ENCODE measurements at regions not wholly inside any gene's neighbourhood (a gene's known extent, or its start where the extent isn't known, plus 50 kb on each side); places are given as distances from the start of the nearest gene placed in this dataset.

GRCh38 chr12:104877103-104877705 lies 80.9 kb downstream of the SLC41A2 start:
- TF ChIP-seq CTCF (IDR thresholded peaks at IDR 0.05): peak; percentile 48 to 86 (median 74)
- Histone ChIP-seq H3K27ac (no peak overlapping the region), H3K9me3 (peaks cover 0 to 5% (median 0%) of the 10 kb centered on the region in 11 donors), H3K4me1 (peaks cover 0 to 5% (median 0%) of the 10 kb centered on the region in 9 donors), H3K36me3 (no peaks in the 10 kb centered on the region), H3K27me3 (no peaks in the 10 kb centered on the region), H3K4me3 (no peak overlapping the region)
- ATAC-seq (peak in 6 of 8 donors; percentile 57 to 78 (median 70)), DNase-seq (peak; percentile 23 to 51)
- 46 to 69% methylated on average over 3 of the region's 3 CpGs for WGBS, 2 donors
- intact Hi-C loops (cut with DNase I): loop anchor here (1.0 to 10.0 kb wide), 10 partner anchors 142 to 682 kb away; partner anchors contain the start of gene CHST11 (in 1 of the 10)

- H3K9me3 ChIP-seq: no peaks in the 10 kb centered on the region
- H3K36me3 ChIP-seq: no peaks in the 10 kb centered on the region
- peaks cover 0 to 5% (median 0%) of the 10 kb centered on the region in 9 donors for H3K4me1 ChIP-seq
- 78 to 84% methylated on average over 2 of the region's 2 CpGs for WGBS, 2 donors
- H3K27ac ChIP-seq: no peak overlapping the region
- ATAC-seq: no peak
- no peak for DNase-seq
- H3K4me3 ChIP-seq: no peak overlapping the region
- no peaks in the 10 kb centered on the region for H3K27me3 ChIP-seq
- no peak for TF ChIP-seq CTCF (IDR thresholded peaks at IDR 0.05)
- intact Hi-C loops (cut with DNase I): loop anchor here in 6 of 10 donors (5.0 to 10.0 kb wide), 7 partner anchors 139 to 679 kb away; partner anchors contain the start of gene CHST11 (in 2 of the 6)
Observed at GRCh38 chr12:104873374-104873773, 84.7 kb downstream of the SLC41A2 start.

GRCh38 chr12:104870797-104871196 lies 87.3 kb downstream of the SLC41A2 start:
- no peak for ATAC-seq
- no peak for TF ChIP-seq CTCF (IDR thresholded peaks at IDR 0.05)
- 90 to 93% methylated on average over 1 of the region's 1 CpG for WGBS, 2 donors
- H3K4me1 ChIP-seq: peaks cover 0 to 9% (median 0%) of the 10 kb centered on the region in 9 donors
- H3K27me3 ChIP-seq: no peaks in the 10 kb centered on the region
- H3K27ac ChIP-seq: no peak overlapping the region
- no peaks in the 10 kb centered on the region for H3K9me3 ChIP-seq
- no peak overlapping the region for H3K4me3 ChIP-seq
- DNase-seq: no peak
- H3K36me3 ChIP-seq: no peaks in the 10 kb centered on the region
- intact Hi-C loops (cut with DNase I): loop anchor here in 6 of 10 donors (5.0 to 10.0 kb wide), 7 partner anchors 136 to 676 kb away; partner anchors contain the start of gene CHST11 (in 2 of the 6)

DNA sequence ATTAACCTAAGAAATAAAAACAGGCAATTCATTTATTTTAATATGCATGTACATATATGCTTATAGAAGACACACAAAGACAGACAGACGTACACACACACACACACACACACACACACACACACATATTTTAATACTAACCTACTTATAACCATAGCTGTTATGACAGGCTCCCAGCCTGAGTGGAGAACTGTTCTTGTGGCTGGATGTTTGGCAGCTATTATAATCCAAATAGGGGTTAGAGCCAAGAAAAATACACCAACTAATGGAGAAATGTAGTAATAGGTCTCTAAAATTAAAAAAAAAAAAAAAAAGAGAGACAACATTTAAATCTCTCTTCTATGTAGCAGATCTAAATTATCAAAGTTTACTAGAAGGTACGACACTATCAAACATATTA lies 91.8 kb downstream of the SLC41A2 start:
- H3K9me3 ChIP-seq: no peaks in the 10 kb centered on the region
- H3K36me3 ChIP-seq: no peaks in the 10 kb centered on the region
- peak in 2 of 8 donors; percentile 33 to 62 for ATAC-seq
- no peak for DNase-seq
- H3K27me3 ChIP-seq: no peaks in the 10 kb centered on the region
- H3K4me1 ChIP-seq: peaks cover 0 to 28% (median 5%) of the 10 kb centered on the region in 9 donors
- intact Hi-C loops (cut with DNase I): no loop called here
- no peak overlapping the region for H3K27ac ChIP-seq
- H3K4me3 ChIP-seq: no peak overlapping the region
- TF ChIP-seq CTCF (IDR thresholded peaks at IDR 0.05): no peak
- WGBS, 2 donors: 62 to 66% methylated on average over 2 of the region's 2 CpGs
